ENCODE measurements at regions not wholly inside any gene's neighbourhood (a gene's known extent, or its start where the extent isn't known, plus 50 kb on each side); places are given as distances from the start of the nearest gene placed in this dataset.

DNA sequence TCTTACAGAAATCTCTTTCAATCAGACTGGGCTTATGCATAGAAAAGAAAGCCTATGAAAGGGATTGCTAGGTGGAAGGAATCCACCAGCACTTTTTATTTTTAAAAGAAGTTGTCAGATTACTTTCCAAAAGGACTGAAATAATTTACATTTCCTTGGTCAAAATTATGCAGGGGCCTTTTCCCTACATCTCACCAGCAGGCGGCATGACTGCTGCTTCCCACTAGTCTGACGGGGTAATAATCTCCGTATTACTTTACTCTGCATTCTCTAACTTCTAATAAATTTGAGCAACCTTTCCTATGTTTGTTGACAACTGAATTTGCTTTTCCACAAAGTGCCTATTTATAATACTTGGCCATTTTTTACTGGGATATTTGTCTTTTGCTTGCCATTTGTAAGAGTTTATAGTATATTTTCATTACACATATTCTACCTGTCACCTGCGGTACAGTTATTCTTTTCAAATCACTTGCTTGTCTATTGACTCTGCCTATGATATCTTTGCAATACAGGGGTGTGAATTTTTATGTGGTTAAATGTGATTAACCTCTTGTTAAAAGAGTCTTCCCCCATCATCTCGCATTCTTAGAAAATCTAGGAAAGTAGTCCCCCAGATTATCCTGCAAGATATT is 51.9 kb upstream of the USP47 start:
- no peak for DNase-seq

DNA sequence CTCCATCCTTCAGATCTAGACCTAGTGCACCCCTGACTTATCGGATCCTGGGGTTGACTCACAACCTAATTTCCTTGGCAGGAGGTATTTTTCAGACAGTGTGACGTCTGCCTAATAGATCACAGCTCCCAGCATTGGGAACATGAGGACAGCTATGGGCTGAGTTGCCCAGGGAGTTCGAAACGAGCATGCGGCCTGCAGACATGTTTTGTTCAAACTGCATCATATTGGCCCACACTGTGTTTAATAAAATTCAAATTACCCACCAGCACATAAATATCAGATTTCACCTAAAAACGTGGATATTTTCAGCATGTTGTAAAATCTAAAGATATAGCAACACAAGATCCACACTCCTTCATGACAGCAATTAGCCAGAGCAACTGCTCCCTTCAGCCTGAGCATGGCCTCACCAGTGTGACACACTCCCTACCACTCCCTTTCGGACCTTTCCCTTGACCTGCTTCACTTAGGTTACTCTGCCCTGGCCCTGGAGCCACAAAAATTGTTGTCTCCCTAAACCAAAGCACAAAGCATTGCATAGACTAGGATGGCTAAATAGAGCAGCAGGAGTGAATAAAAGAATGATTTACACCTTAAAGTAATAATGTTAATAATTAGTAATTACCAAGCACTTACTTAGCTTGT is 53.6 kb upstream of the USP47 start:
- DNase-seq, result no peak

DNA sequence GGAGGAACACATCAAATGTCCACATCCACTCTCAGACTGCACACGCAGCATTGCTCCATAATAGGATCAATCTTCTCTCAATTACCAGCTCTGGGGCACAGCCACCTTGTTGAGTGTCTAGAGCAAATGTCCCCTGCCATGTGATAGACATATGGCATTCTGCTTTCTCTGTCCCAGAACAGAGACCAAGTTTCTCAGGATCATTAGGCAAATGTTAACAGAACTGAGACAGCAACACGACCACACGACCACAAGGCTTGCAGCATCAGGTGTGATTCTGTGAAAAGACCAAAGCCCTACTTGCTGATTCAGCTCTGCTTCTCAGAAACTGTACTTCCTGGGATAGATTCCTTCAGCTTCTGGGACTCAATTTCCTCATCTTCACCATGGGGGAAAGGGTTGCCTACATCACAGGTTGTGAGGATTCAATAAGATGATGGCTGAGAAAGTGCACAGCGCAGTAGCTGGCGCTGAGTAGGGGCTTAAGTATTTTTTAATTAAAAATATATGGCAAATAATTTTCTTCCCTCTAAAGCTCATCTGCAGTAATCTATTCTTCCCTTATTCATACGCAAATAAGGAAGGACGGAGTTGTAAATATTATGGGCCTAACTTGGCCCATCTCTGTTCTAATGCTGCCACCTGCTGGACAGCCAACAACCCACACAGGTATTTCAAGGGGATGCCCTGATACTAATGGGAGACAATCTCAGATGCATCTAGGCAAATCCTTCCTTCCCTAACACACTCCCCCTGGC is 54.3 kb upstream of the USP47 start:
- DNase-seq, result peak; percentile 64

GRCh38 chr11:11786771-11787170 is 55.0 kb upstream of the USP47 start:
- DNase-seq, result no peak

- no peak for DNase-seq
Measured at GRCh38 chr11:11786234-11786633, 55.5 kb upstream of the USP47 start.

DNA sequence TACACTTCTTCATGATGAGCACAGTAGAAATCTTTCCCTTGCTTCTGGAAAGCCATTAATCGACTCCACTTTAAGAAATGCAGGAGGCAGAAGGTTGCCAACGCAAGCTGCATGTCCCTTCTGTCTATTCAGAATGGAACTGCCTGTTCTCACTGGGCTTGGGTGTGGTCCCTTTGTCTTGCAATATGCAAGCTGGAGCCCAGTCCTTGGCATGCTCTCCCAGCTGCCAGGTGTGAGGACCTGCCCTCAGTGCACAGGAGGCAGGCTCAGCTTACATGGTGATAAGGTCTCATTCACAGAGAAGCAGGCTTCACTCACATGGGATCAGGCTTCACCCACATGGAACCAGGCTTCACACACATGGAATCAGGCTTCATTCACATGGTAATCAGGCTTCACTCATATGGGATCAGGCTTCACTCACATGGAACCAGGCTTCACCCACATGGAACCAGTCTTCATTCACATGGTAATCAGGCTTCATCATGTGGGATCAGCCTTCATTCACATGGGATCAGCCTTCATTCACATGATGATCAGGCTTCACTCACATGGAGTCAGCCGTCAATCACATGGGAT is 59.2 kb upstream of the USP47 start:
- DNase-seq, result peak; percentile 73

- peak; percentile 96 for DNase-seq
Measured at GRCh38 chr11:11780858-11781257, 60.9 kb upstream of the USP47 start.

DNA sequence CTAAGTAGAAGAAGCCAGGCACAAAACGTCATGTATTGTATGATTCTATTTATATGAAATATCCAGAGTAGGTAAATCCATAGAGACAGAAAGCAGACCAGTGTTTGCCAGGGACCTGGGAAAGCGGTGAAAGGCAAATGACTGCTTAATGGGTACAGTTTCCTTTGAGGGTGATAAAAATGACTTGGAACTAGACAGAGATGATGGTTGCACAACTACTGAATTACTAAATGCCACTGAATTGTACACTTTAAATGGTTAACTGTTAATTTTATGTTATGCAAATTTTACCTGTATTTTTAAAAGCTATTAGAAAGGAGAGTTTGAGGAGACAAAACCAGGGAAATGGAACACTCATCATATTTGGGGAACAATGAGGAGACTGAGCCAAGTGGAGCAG is 61.8 kb upstream of the USP47 start:
- no peak for DNase-seq

- no peak for DNase-seq
Measured at GRCh38 chr11:11777897-11778296, 63.9 kb upstream of the USP47 start.

GRCh38 chr11:11776714-11777113 is 65.1 kb upstream of the USP47 start:
- DNase-seq, result no peak

DNA sequence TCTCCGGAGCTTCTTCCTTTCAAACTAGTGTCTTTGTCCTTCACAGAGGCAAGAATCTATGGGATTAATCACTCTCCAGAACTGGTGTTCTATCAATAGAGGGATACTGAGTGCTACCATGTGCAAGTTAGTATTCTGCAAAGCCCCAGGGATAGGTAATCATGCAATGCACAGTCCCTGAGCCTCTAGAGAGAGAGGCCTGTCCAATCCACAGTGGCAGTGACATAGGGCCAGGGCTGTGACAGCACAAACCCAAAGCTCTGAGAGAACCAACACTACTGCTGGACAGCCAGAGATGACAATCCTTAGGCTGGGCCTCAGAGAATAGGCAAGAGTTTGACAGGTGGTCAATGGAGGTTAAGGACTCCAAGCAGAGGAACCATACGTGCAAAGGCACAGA is 66.8 kb upstream of the USP47 start:
- no peak for DNase-seq

DNA sequence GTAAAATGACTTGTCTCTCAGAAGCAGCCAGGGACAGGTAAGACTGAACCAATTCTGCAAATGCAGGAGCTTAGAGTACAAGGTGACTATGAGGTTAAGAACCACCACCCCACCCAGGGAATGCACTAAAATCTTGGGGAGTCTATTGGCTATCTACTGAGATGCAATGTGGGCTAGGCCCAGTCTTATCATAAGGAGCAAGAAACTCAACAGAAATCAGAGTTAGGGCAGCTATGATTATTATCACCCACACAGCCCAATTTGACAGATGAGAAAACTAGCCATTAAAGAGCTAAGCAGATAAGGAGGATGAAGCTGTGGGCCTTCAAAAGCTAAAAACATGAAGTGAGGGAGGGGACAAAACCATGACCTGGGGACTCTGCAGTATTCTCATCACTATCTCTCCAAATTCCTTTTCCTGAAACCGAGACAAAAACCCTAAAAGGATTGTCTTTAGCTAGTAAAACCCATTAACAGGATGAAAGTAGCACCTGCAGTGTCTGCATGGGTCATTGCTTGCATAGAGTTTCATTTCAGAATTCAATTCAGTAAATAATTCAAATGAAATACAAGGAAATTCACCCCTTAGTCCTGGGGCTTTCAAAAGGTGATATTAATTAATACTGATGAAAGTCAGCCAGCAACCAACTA is 68.8 kb upstream of the USP47 start:
- DNase-seq, result no peak

- DNase-seq, result no peak
Measured at GRCh38 chr11:11770921-11771486, 70.8 kb upstream of the USP47 start.

GRCh38 chr11:11770296-11770695 is 71.5 kb upstream of the USP47 start:
- no peak for DNase-seq

DNA sequence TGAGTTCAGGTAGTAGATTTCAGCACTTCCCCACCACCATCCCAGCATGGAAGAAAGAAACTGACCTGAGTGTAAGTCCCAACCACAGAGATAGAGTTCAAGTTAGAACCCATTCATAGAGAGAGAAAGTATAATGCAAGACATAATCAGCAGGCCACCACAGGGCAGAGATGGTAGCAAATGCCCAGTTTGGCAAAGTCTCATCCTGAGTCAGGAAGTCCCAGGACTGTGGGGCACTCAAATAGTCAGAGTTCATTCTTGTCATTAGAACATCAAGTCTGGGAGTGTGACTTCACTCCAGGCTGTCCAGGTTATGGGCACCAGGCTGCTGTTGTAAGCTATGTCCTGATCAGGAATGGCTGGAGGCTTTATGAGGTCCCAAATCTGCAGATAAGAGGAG is 72.0 kb upstream of the USP47 start:
- no peak for DNase-seq

DNA sequence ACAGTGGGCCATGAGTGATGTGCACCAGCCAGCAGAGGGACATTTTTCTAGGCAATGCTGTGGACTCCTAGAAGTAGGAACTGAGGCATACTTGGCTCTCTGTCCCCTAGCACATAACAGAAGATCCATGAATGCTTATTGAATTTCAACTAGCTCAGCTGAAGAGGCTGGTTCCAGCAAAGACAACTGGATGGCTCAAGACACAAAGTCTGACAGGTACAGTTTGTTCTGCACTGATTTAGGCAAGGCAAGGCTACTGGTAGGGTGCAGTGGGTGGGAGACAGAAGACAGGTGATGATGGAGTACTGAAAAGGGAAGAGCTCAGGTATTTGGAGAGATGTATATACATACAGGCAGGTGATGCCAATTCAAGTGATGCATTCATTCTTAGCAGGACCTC is 72.4 kb upstream of the USP47 start:
- DNase-seq, result no peak

DNA sequence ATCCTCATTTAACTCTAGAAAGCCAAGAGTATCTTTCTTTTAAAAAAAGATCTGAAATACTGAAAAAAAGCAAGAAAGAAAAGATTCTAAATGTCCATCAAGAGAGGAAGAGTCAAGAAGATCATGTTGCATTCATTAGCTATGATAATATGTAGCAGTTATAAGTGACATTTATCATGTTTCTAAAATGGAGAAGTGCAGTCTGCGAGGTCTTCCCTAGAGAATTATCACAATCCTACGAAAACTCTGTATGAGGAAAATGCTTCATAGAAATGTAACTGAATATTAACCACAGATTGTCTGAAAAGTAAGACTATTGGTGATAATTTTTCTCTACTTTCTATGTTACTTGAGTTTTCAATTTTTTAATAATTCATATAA is 77.4 kb upstream of the USP47 start:
- no peak for DNase-seq

DNA sequence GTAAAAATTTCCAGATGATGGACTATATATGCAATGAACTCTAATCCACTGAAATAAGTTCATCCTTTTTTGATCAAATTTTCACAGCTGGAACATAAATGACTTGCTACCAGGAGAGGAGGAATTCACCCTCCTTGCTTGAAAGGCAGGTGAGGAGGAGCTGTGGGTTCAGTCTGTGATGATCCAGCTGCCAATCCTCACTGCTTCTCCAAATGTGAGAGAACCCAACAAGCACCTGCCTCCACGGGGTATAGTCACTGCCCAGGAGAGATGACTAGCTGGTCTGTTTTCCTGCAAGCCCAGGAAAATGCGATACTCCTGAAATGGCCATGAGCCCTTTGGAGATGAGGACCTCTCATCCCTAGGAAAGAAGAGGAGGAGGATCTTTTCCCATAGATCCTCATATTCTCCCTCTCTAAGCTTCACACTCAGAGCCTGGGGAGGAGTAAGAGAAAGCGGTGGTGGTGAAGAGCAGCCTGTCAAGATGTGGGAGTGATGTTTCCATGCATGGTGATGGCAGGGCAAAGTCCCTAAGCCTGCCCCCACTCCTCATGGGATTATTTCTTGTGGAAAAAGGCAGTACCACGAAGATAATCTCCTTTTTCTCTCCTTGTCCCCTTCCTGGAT is 77.9 kb upstream of the USP47 start:
- DNase-seq, result no peak

- no peak for DNase-seq
Measured at GRCh38 chr11:11760838-11761237, 80.9 kb upstream of the USP47 start.

DNA sequence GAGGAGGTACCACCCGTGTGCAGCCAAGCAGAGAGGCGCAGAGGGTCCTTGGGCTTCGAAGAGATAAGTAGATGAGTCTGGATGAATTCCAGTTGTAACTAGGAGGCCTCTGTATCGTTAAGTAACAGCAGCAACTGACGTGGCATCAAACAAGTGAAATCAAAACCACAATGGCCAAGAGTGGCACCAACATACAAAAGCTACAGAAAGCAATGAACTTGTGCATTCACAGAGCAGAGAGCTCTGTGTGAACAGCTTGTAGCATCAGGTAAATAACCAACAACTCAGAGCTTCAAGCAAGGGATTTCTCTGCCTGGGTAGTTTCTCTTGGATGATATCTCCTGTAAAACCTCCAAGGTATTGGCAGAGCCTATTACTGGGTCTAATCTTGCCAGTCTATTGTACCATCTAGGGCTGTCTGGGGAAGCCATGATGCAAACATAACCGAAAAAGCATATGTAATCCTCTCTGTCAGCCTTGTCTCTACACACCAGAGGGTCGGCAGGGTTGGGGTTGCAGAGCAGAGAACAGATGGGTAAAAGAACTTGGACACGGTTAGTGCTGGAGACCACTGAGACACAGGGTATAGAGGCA is 83.1 kb upstream of the USP47 start:
- DNase-seq, result no peak

GRCh38 chr11:11757909-11758308 is 83.9 kb upstream of the USP47 start:
- DNase-seq, result no peak

GRCh38 chr11:11756718-11757117 is 85.1 kb upstream of the USP47 start:
- DNase-seq, result no peak

Measured in NCI-H187 treated with DMSO at 0.1 percent for 48 hours (cell line).